GM12878 (cell line): ENCODE measurements at regions not wholly inside any gene's neighbourhood (a gene's known extent, or its start where the extent isn't known, plus 50 kb on each side); places are given as distances from the start of the nearest gene placed in this dataset.

Experiments
- ATAC-seq: fragments of 200-7000 bp; cut with Tn5 transposase; 3 replicates; pipeline ENCODE4 v1.9.1; 2020; ENCODE audit warnings: mild to moderate bottlenecking, moderate library complexity
- BruUV-seq: library from RNA; stranded (reverse); fragments of 400-500 nt; replicated peaks from 2 replicates; lab custom pipeline; 2021; lab: Mats Ljungman, UMichigan
- CTCF ChIA-PET: fragments of 300-600 bp; sonication (Branson Sonifier 250); formaldehyde crosslinking; extraction: SDS; loops from one replicate; lab custom pipeline; 2021; ENCODE audit warnings: inconsistent platforms; lab: Yijun Ruan, JAX
- POLR2A ChIA-PET: fragments of 350-600 bp; formaldehyde crosslinking; extraction: SDS; loops from one replicate; lab custom pipeline; 2021; ENCODE audit warnings: inconsistent platforms; lab: Charles Lee
- RAD21 ChIA-PET: fragments of 300-600 bp; sonication (Branson Sonifier 250); formaldehyde crosslinking; loops from one replicate; lab custom pipeline; 2023; ENCODE audit warnings: antibody characterized with exemption; ENCODE audit not compliant: unreplicated experiment; lab: Charles Lee
- SMC1A ChIA-PET: fragments of 300-600 bp; sonication (Branson Sonifier 250); formaldehyde crosslinking; loops from one replicate; lab custom pipeline; 2023; ENCODE audit not compliant: unreplicated experiment, uncharacterized antibody; lab: Charles Lee
- DNase-seq: peaks from one replicate; pipeline ENCODE4 v3.0.0-alpha.2; 2011; ENCODE audit warnings: low read depth, low spot score
- FAIRE-seq: peaks from 3 replicates; lab custom pipeline; 2011; peaks lifted over from hg19 to GRCh38; lab: Jason Lieb, UNC
- H2AFZ ChIP-seq: 2 replicates; pipeline ENCODE4 v1.6.0; 2011; ENCODE audit warnings: low read depth, low read length, control low read depth; ENCODE audit not compliant: control insufficient read depth
- H3K27ac ChIP-seq: 2 replicates; pipeline ENCODE4 v1.5.1; 2011; ENCODE audit warnings: control low read depth; ENCODE audit not compliant: control insufficient read depth, insufficient read depth
- H3K27me3 ChIP-seq, 2 experiments: replicated peaks in 1 of 2; 2 replicates each; pipeline versions ENCODE4 v1.6.0 to v1.6.1; 2011; ENCODE audit warnings: low read length in 1 of 2; ENCODE audit not compliant: control insufficient read depth in 2 of 2, insufficient read depth in 2 of 2
- H3K36me3 ChIP-seq, 2 experiments: 2 replicates each; pipeline ENCODE4 v1.5.1; 2011; ENCODE audit warnings: low read length in 1 of 2; ENCODE audit not compliant: control insufficient read depth in 2 of 2, insufficient read depth in 2 of 2
- H3K4me1 ChIP-seq: 2 replicates; pipeline ENCODE4 v1.6.1; 2011; ENCODE audit warnings: mild to moderate bottlenecking, low read length, moderate library complexity, mixed read lengths; ENCODE audit not compliant: control insufficient read depth, insufficient read depth
- H3K4me2 ChIP-seq: 2 replicates; pipeline ENCODE4 v1.6.0; 2011; ENCODE audit warnings: control low read depth; ENCODE audit not compliant: control insufficient read depth, insufficient read depth
- H3K4me3 ChIP-seq: fragments of 200-600 bp; sonication (generic); 2 replicates; pipeline ENCODE4 v1.5.1; 2016
- H3K79me2 ChIP-seq: 2 replicates; pipeline ENCODE4 v1.6.0; 2011; ENCODE audit warnings: low read length; ENCODE audit not compliant: control insufficient read depth, insufficient read depth
- H3K9ac ChIP-seq: 2 replicates; pipeline ENCODE4 v1.8.0; 2011; ENCODE audit warnings: low read length, control low read depth, mixed read lengths; ENCODE audit not compliant: control insufficient read depth, insufficient read depth
- H3K9me3 ChIP-seq: replicated peaks from 3 replicates; pipeline ENCODE4 v1.5.1; 2011; ENCODE audit warnings: mild to moderate bottlenecking, low read length; ENCODE audit not compliant: control insufficient read depth, insufficient read depth
- H4K20me1 ChIP-seq: 2 replicates; pipeline ENCODE4 v1.6.0; 2011; ENCODE audit not compliant: control insufficient read depth, insufficient read depth
- E4F1 ChIP-seq: fragments of 450-650 bp; IDR thresholded peaks from 2 replicates; pipeline ENCODE4 v1.6.1; 2018; ENCODE audit warnings: borderline replicate concordance, mild to moderate bottlenecking; ENCODE audit not compliant: partially characterized antibody
- REST ChIP-seq: IDR thresholded peaks from 2 replicates; pipeline ENCODE4 v1.6.1; 2012; ENCODE audit warnings: mild to moderate bottlenecking, low read depth, low read length
- SUPT20H ChIP-seq: IDR thresholded peaks from 2 replicates; pipeline ENCODE4 v1.6.1; 2011; ENCODE audit warnings: low read depth, mild to moderate bottlenecking, low read length, moderate library complexity, borderline replicate concordance; ENCODE audit not compliant: control insufficient read depth
- in situ Hi-C: fragments of 300-500 bp; cut with MboI; formaldehyde crosslinking; loops from 9 replicates; pipeline ENCODE4 v1.14.3; 2018; ENCODE audit warnings: mixed read lengths
- intact Hi-C: fragments of 100-400 bp; cut with micrococcal nuclease; formaldehyde crosslinking; loops from one replicate; pipeline ENCODE4 v1.14.2; 2022; ENCODE audit not compliant: unreplicated experiment

GRCh38 chr3:22859618-22860017 is 343.5 kb upstream of the UBE2E2 start:
- ChIA-PET CTCF (no interaction called here), RAD21 (no interaction called here), SMC1A (no interaction called here), POLR2A (no interaction called here)
- H3K9me3 ChIP-seq, result no peaks in the 10 kb centered on the region
- H3K4me1 ChIP-seq, result no peaks in the 10 kb centered on the region
- no peak overlapping the region for H3K4me2 ChIP-seq
- H4K20me1 ChIP-seq, result no peaks in the 10 kb centered on the region
- no peak for TF ChIP-seq REST
- no peak for TF ChIP-seq E4F1
- TF ChIP-seq SUPT20H, result no peak
- H3K9ac ChIP-seq, result no peak overlapping the region
- in situ Hi-C loops, result no loop called here
- H3K27ac ChIP-seq, result no peak overlapping the region
- no peak overlapping the region for H2AFZ ChIP-seq
- FAIRE-seq (no peak), ATAC-seq (no peak), DNase-seq (no peak)
- intact Hi-C loops, result no loop called here
- H3K79me2 ChIP-seq, result no peaks in the 10 kb centered on the region
- no peaks in the 10 kb centered on the region for H3K27me3 ChIP-seq
- no peaks in the 10 kb centered on the region for H3K36me3 ChIP-seq
- no TSS peak for BruUV-seq
- no peak overlapping the region for H3K4me3 ChIP-seq
